Right ventricle myocardium inferior (tissue), 1 donor: ENCODE measurements at regions not wholly inside any gene's neighbourhood (a gene's known extent, or its start where the extent isn't known, plus 50 kb on each side); places are given as distances from the start of the nearest gene placed in this dataset.

Source experiments
- ATAC-seq: fragments of 200-7000 bp; cut with Tn5 transposase; one replicate; pipeline ENCODE4 v1.9.1; 2020; ENCODE audit warnings: mild to moderate bottlenecking, moderate library complexity
- DNase-seq: peaks from one replicate; pipeline ENCODE4 v3.0.0; 2021; ENCODE audit errors: missing footprints
- intact Hi-C: fragments of 100-400 bp; cut with DNase I; formaldehyde crosslinking; loops from one replicate; pipeline ENCODE4 v1.11.0; 2022
- donor health status: DM: no; HTN: yes; CAD: no; lungs with severe emphysema.

GRCh38 chr1:103267266-103267665 is 158.9 kb upstream of the COL11A1 start:
- no peak for ATAC-seq
- DNase-seq, result no peak
- intact Hi-C loops, result no loop called here

DNA sequence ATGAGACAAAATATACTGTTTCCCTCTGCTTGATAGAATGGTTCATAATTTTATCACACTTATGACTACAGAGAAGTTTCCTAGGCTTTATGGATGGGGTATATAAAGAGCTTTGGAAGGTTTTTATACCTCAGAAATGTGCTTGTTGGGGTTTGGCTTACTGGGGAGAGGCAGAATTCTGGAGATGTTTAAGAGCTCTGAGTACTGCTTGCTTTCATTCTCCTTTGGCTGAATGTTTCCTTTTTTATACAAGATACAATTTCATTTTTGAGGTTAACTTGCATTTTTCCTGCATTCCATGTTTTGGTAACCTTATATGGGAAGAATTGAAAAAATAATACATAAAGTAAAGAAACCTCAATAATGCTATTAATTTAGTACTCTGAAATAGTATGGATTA is 157.7 kb upstream of the COL11A1 start:
- intact Hi-C loops, result no loop called here
- ATAC-seq (no peak), DNase-seq (no peak)

DNA sequence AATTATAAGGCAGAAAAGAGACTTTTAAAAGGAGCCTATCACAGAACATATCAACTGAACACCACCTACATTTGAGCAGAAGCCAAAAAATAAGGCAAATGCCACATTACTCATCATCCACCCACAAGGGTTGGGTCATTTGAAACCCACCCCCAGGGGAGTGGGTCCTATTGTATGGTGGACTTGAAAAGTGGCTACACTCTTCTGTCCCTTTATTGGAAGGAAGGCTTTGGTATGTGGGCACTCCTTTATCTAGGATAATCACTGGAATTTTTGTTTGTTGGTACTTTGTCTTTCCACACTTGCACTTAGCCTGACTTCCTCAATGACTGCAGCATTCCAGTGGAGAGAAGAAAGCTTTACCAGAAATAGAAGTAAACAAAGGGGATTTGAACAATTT is 157.2 kb upstream of the COL11A1 start:
- ATAC-seq (no peak), DNase-seq (no peak)
- intact Hi-C loops, result no loop called here

GRCh38 chr1:103259982-103260381 is 151.7 kb upstream of the COL11A1 start:
- no peak for ATAC-seq
- intact Hi-C loops, result no loop called here
- DNase-seq, result no peak

DNA sequence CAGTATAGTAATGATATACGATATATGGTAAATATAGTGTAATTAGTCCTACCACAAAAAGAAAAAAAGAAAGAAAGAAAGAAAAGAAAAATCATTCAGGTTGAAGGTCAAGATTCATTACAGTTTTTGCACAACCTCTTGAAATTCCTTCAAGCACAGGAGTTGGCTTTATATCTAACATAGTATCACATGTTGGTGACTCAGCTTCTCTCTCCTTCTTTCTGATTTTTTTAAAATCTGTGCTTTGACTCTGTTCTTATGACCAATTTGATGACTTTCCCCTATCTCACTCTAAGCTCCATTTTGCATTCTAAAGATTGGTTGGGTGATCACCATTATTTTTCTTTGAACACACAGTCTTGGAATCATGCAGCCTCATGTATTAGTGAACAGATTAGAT is 148.2 kb upstream of the COL11A1 start:
- no peak for DNase-seq
- ATAC-seq, result no peak
- intact Hi-C loops, result no loop called here

DNA sequence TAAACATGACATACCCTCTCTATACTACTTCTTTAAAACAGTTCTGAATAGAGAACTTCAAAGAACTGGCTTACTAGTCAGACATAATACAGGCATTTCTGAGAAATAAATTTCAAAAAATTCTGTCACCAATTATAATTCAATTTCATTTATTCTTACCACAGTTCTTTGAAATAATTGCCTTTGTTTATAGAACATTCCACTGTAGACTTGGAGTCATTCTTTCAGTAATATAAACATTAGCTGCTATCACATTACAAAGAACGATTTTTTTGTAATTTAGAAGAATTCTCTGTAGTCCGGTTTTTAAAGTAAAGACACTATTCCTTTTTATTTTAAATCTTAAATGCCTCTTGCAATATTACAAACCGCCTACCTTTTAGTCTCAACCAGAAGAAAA is 146.4 kb upstream of the COL11A1 start:
- intact Hi-C loops, result no loop called here
- ATAC-seq (no peak), DNase-seq (no peak)

GRCh38 chr1:103250441-103250861 is 142.1 kb upstream of the COL11A1 start:
- DNase-seq (no peak), ATAC-seq (no peak)
- intact Hi-C loops, result no loop called here

- intact Hi-C loops, result no loop called here
- ATAC-seq (no peak), DNase-seq (no peak)
Observed at GRCh38 chr1:103248417-103249102, 140.2 kb upstream of the COL11A1 start.

DNA sequence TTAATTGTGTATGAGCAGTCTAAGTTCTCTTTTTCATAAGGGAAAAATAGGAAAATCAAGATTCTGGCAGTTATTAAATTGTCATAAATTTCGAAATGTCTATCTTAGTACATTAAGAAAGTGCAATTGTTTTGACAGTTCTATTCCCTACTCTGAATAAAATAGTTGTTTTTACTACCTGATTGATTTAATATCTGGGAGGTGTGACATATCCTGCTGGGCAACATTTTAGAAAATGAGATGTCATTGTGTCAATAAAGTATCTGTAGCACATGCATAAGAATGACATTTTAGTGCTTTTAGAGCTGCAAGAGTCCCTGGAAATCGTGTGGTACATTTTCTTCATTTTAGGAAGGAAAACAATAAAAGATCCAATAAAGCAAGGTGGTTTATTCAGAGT is 139.2 kb upstream of the COL11A1 start:
- no peak for DNase-seq
- no peak for ATAC-seq
- intact Hi-C loops, result no loop called here

DNA sequence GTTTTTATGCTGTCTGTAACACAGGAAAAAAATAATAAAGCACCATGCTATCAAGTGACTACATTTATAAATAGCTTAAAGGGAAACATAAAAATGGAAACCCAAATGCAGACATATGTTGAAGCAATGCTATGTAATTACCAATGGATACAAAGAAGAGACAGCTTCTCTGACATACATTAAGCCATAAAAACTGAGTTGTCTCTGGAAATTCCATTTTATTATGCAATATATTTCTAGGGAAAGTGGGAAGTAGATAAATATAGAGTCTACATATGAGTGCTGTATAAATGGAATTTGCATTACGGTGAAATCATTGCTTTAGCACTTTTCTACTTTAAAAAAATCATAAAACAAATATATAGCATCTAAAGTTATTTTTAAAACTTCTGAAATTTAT is 135.2 kb upstream of the COL11A1 start:
- intact Hi-C loops, result no loop called here
- DNase-seq (no peak), ATAC-seq (no peak)

DNA sequence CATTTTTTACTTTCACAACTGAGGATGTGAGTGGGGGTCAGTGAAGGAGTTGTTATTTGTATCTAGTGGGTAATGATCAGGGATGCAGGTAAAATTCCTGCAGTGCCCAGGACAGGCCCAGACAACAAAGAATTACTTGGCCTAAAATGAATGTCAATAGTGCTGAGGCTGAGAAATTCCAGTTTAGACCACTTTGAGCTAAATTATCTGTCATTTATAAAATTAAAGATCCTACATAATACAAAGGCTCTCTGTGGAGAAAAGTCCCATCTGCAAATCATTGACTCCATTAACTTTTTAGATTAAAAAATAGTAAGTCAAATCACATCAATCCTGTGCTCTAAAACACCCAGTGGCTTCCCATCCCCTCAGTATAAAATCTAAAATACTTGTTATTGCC is 130.7 kb upstream of the COL11A1 start:
- DNase-seq (no peak), ATAC-seq (no peak)
- intact Hi-C loops, result no loop called here

GRCh38 chr1:103230061-103230460 is 121.7 kb upstream of the COL11A1 start:
- intact Hi-C loops, result no loop called here
- no peak for DNase-seq

DNA sequence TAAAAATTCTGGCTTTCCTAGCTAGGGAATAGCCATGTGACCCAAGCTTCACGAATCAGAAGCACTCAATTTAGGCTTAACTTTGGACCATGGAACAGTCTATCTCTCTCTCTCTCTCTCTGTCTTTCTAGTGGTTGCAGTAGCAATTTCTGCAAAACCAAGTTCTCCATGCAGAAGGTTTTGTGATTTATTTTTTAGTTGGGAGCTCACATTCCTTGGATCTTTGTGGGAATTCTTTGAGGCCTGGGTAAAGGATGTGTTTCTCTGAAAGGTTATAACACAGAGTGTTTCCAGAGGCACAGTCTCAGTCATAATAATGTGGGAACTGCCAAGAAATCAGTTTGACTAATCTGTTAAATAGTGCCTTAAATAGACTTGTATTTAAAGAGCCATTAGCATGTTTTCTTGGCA is 112.3 kb upstream of the COL11A1 start:
- DNase-seq (no peak), ATAC-seq (no peak)
- intact Hi-C loops, result no loop called here

More at GRCh38 chr1:103230061-103230460, 121.7 kb upstream of the COL11A1 start:
- no peak for ATAC-seq

GRCh38 chr1:103218821-103219220 is 110.5 kb upstream of the COL11A1 start:
- intact Hi-C loops, result no loop called here
- no peak for ATAC-seq
- DNase-seq, result no peak

DNA sequence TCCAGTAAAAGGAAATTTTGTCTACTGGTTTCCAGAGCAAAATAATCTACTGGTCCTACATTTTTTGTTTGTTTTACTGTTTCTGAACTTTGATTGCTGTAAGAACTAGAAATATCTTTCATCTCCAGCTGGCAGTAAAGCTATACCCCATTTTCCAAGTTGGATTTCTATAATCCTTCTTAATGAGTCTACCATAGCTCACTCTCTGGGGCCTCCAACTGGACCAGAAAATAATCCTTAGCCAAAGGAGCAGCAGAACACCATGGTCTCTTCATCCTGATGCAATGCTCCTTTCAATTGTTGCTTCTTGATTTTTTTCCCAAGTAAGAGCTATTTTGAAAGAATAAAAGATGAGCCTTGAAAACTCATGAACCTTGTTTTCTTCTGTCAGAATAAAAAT is 110.0 kb upstream of the COL11A1 start:
- DNase-seq (no peak), ATAC-seq (no peak)
- intact Hi-C loops, result no loop called here

DNA sequence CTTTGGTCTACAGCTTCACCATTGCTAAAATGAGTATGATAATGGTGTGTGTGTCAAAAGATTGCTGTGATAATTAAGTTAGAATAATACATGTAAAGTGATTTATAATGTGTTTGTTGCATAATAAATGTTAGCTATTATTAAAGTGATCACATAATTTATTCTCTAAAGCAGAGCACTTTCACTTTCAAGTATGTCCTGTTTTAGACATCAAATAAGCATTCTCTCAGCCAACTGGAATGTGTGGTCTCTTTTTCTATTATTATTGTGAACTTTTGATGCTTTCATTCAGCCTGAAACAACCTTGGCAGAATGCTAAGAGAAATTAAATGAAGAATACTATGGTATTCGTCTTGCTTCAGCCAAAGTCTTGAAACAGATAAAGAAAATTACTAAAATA is 102.8 kb upstream of the COL11A1 start:
- DNase-seq (no peak), ATAC-seq (no peak)
- intact Hi-C loops, result no loop called here

DNA sequence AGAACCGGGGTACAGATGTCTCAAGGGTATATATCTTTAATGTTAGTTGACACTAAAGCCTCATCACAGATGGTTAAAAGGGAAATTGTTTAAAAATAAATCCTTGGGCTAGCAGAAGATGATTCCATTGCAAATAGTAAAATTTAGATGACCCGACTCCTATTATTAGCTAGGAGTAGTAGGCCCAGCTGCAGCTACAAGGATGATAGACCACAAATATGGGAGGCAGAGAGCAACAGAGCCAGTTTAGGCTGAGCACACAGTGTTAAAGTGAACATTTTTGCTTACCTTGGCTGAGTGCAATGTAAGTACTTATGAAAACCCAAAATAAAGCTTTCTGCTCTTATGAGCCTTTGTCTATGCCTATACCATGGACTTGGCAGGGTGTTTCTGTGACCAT is 100.5 kb upstream of the COL11A1 start:
- intact Hi-C loops, result no loop called here
- ATAC-seq (no peak), DNase-seq (no peak)

GRCh38 chr1:103199001-103199400 is 90.7 kb upstream of the COL11A1 start:
- intact Hi-C loops, result no loop called here
- no peak for ATAC-seq
- no peak for DNase-seq

- intact Hi-C loops, result no loop called here
- ATAC-seq (no peak), DNase-seq (no peak)
Observed at GRCh38 chr1:103198076-103198475, 89.8 kb upstream of the COL11A1 start.

- intact Hi-C loops, result no loop called here
- no peak for ATAC-seq
- DNase-seq, result no peak
Observed at GRCh38 chr1:103197216-103197615, 88.9 kb upstream of the COL11A1 start.

DNA sequence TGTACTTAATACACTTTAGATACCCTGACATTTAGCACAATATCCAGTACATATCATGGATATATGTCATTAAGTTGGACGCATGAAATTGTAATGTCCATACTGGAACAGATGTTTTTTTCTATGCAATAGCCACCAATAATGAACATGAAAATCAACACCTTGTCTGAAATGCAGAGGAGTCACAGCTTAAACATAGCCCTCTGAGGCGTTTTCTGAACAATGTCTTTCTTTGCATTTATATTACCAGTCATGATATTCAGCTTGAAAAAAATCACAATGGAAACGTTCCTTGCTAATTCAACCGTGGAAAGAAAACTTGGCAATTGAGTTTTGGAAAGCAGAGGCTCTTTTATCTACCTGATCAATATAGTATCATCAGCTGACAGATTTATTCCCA is 86.7 kb upstream of the COL11A1 start:
- DNase-seq (no peak), ATAC-seq (no peak)
- intact Hi-C loops, result no loop called here
